GM12878 (cell line): ENCODE measurements at regions not wholly inside any gene's neighbourhood (a gene's known extent, or its start where the extent isn't known, plus 50 kb on each side); places are given as distances from the start of the nearest gene placed in this dataset.

Experiments
- ATAC-seq: fragments of 200-7000 bp; cut with Tn5 transposase; 3 replicates; pipeline ENCODE4 v1.9.1; 2020; ENCODE audit warnings: mild to moderate bottlenecking, moderate library complexity
- BruUV-seq: library from RNA; stranded (reverse); fragments of 400-500 nt; replicated peaks from 2 replicates; lab custom pipeline; 2021; lab: Mats Ljungman, UMichigan
- CTCF ChIA-PET: fragments of 300-600 bp; sonication (Branson Sonifier 250); formaldehyde crosslinking; extraction: SDS; loops from one replicate; lab custom pipeline; 2021; ENCODE audit warnings: inconsistent platforms; lab: Yijun Ruan, JAX
- POLR2A ChIA-PET: fragments of 350-600 bp; formaldehyde crosslinking; extraction: SDS; loops from one replicate; lab custom pipeline; 2021; ENCODE audit warnings: inconsistent platforms; lab: Charles Lee
- RAD21 ChIA-PET: fragments of 300-600 bp; sonication (Branson Sonifier 250); formaldehyde crosslinking; loops from one replicate; lab custom pipeline; 2023; ENCODE audit warnings: antibody characterized with exemption; ENCODE audit not compliant: unreplicated experiment; lab: Charles Lee
- SMC1A ChIA-PET: fragments of 300-600 bp; sonication (Branson Sonifier 250); formaldehyde crosslinking; loops from one replicate; lab custom pipeline; 2023; ENCODE audit not compliant: unreplicated experiment, uncharacterized antibody; lab: Charles Lee
- DNase-seq: peaks from one replicate; pipeline ENCODE4 v3.0.0-alpha.2; 2011; ENCODE audit warnings: low read depth, low spot score
- FAIRE-seq: peaks from 3 replicates; lab custom pipeline; 2011; peaks lifted over from hg19 to GRCh38; lab: Jason Lieb, UNC
- H2AFZ ChIP-seq: 2 replicates; pipeline ENCODE4 v1.6.0; 2011; ENCODE audit warnings: low read depth, low read length, control low read depth; ENCODE audit not compliant: control insufficient read depth
- H3K27ac ChIP-seq: 2 replicates; pipeline ENCODE4 v1.5.1; 2011; ENCODE audit warnings: control low read depth; ENCODE audit not compliant: control insufficient read depth, insufficient read depth
- H3K27me3 ChIP-seq, 2 experiments: replicated peaks in 1 of 2; 2 replicates each; pipeline versions ENCODE4 v1.6.0 to v1.6.1; 2011; ENCODE audit warnings: low read length in 1 of 2; ENCODE audit not compliant: control insufficient read depth in 2 of 2, insufficient read depth in 2 of 2
- H3K36me3 ChIP-seq, 2 experiments: 2 replicates each; pipeline ENCODE4 v1.5.1; 2011; ENCODE audit warnings: low read length in 1 of 2; ENCODE audit not compliant: control insufficient read depth in 2 of 2, insufficient read depth in 2 of 2
- H3K4me1 ChIP-seq: 2 replicates; pipeline ENCODE4 v1.6.1; 2011; ENCODE audit warnings: mild to moderate bottlenecking, low read length, moderate library complexity, mixed read lengths; ENCODE audit not compliant: control insufficient read depth, insufficient read depth
- H3K4me2 ChIP-seq: 2 replicates; pipeline ENCODE4 v1.6.0; 2011; ENCODE audit warnings: control low read depth; ENCODE audit not compliant: control insufficient read depth, insufficient read depth
- H3K4me3 ChIP-seq: fragments of 200-600 bp; sonication (generic); 2 replicates; pipeline ENCODE4 v1.5.1; 2016
- H3K79me2 ChIP-seq: 2 replicates; pipeline ENCODE4 v1.6.0; 2011; ENCODE audit warnings: low read length; ENCODE audit not compliant: control insufficient read depth, insufficient read depth
- H3K9ac ChIP-seq: 2 replicates; pipeline ENCODE4 v1.8.0; 2011; ENCODE audit warnings: low read length, control low read depth, mixed read lengths; ENCODE audit not compliant: control insufficient read depth, insufficient read depth
- H3K9me3 ChIP-seq: replicated peaks from 3 replicates; pipeline ENCODE4 v1.5.1; 2011; ENCODE audit warnings: mild to moderate bottlenecking, low read length; ENCODE audit not compliant: control insufficient read depth, insufficient read depth
- H4K20me1 ChIP-seq: 2 replicates; pipeline ENCODE4 v1.6.0; 2011; ENCODE audit not compliant: control insufficient read depth, insufficient read depth
- ASH2L ChIP-seq: fragments of 300-600, 200-600 bp; sonication (generic); IDR thresholded peaks from 2 replicates; pipeline ENCODE4 v1.6.1; 2017; ENCODE audit warnings: low read depth, mild to moderate bottlenecking, borderline replicate concordance
- CEBPB ChIP-seq, 2 experiments: fragments of 150-350 bp in 1 of 2; IDR thresholded peaks; 2 replicates each; pipeline ENCODE4 v1.6.1; 2012 to 2014; ENCODE audit warnings: low read depth in 2 of 2, low read length in 2 of 2, borderline replicate concordance in 1 of 2, inconsistent platforms in 1 of 2
- EED ChIP-seq: sonication (generic); IDR thresholded peaks from 2 replicates; pipeline ENCODE4 v1.6.1; 2016; ENCODE audit warnings: antibody characterized with exemption, low read depth
- ESRRA ChIP-seq: IDR thresholded peaks from 2 replicates; pipeline ENCODE4 v1.6.1; 2012; ENCODE audit warnings: mild to moderate bottlenecking, low read length, improper control_type of control experiment
- FOS ChIP-seq: IDR thresholded peaks from 3 replicates; pipeline ENCODE4 v1.6.1; 2011; ENCODE audit warnings: borderline replicate concordance; ENCODE audit not compliant: insufficient read length; ENCODE audit errors: extremely low read depth
- GATAD2B ChIP-seq: fragments of 450-650 bp; conservative IDR thresholded peaks from 2 replicates; pipeline ENCODE4 v1.6.1; 2017; ENCODE audit warnings: low read depth, mild to moderate bottlenecking, moderate library complexity
- IKZF1 ChIP-seq: fragments of 450-650 bp; conservative IDR thresholded peaks from 2 replicates; pipeline ENCODE4 v1.6.1; 2017; ENCODE audit warnings: antibody characterized with exemption, mild to moderate bottlenecking
- KAT2A ChIP-seq: conservative IDR thresholded peaks from 2 replicates; pipeline ENCODE4 v1.6.1; 2011; ENCODE audit warnings: low read depth, low read length; ENCODE audit not compliant: control insufficient read depth
- LARP7 ChIP-seq: fragments of 450-650 bp; IDR thresholded peaks from 2 replicates; pipeline ENCODE4 v1.6.1; 2017; ENCODE audit warnings: mild to moderate bottlenecking
- NFIC ChIP-seq: IDR thresholded peaks from 2 replicates; pipeline ENCODE4 v1.6.1; 2012; ENCODE audit warnings: low read depth, mild to moderate bottlenecking, inconsistent platforms, low read length, moderate library complexity
- PAX5 ChIP-seq: IDR thresholded peaks from 2 replicates; pipeline ENCODE4 v1.6.1; 2011; ENCODE audit warnings: low read depth, low read length, borderline replicate concordance
- STAT3 ChIP-seq: IDR thresholded peaks from 2 replicates; pipeline ENCODE4 v1.6.1; 2011; ENCODE audit warnings: low read depth, low read length, improper control_type of control experiment
- TCF7 ChIP-seq: IDR thresholded peaks from 2 replicates; pipeline ENCODE4 v1.6.1; 2014; ENCODE audit warnings: antibody characterized with exemption, borderline replicate concordance
- WGBS: methylation state at CpG from one replicate; pipeline ENCODE4 v1.1.6; 2016; ENCODE audit warnings: low lambda C conversion rate; ENCODE audit not compliant: insufficient replicate concordance, insufficient coverage; ENCODE audit errors: missing lambda C conversion rate; 5-methylcytosine and 5-hydroxymethylcytosine counted together
- in situ Hi-C: fragments of 300-500 bp; cut with MboI; formaldehyde crosslinking; loops from 9 replicates; pipeline ENCODE4 v1.14.3; 2018; ENCODE audit warnings: mixed read lengths
- intact Hi-C: fragments of 100-400 bp; cut with micrococcal nuclease; formaldehyde crosslinking; loops from one replicate; pipeline ENCODE4 v1.14.2; 2022; ENCODE audit not compliant: unreplicated experiment
- TF ChIP-seq, protein P1 (sequence below): IDR thresholded peaks from 2 replicates; pipeline ENCODE4 v1.6.1; 2011; ENCODE audit warnings: borderline replicate concordance, low read depth, mild to moderate bottlenecking, moderate library complexity, mixed read lengths, low read length; ENCODE audit not compliant: insufficient read depth; ENCODE audit errors: extremely low read length
- TF ChIP-seq, protein P2 (sequence below), 3 experiments: IDR thresholded peaks in 2 of 3; conservative IDR thresholded peaks in 1 of 3; 2 replicates each; pipeline ENCODE4 v1.5.1; 2011; ENCODE audit warnings: low read depth in 3 of 3, low read length in 3 of 3, mild to moderate bottlenecking in 3 of 3, control low read depth in 2 of 3, moderate library complexity in 2 of 3, inconsistent platforms in 1 of 3, mixed read lengths in 1 of 3; ENCODE audit not compliant: control insufficient read depth in 2 of 3, insufficient read depth in 1 of 3; ENCODE audit errors: extremely low read depth in 1 of 3
- TF ChIP-seq, protein P3 (sequence below): fragments of 450-650 bp; IDR thresholded peaks from 2 replicates; pipeline ENCODE4 v1.6.1; 2017; ENCODE audit warnings: mild to moderate bottlenecking, moderate library complexity

DNA sequence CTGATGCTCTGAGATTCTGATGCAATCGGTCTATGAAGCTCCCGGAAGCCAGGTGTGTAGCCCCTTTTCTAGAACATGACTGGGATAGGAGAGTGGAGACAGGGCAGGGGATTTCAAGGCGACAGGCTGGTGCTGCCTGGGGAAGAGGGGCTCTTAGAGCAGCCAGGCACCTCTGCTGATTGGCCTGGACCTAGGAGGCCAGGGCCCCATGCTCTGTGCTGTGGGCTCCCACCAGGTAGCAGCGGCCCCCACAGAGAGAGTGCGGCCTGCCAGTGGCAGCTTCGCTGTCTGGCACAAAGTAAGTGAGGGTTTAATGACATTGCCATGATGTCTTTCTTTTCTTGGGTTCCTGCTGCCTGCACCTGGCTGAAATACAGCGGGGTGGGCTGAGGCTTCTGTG lies 99.4 kb upstream of the PODXL start (continued):
- TF ChIP-seq CEBPB (IDR thresholded peaks at IDR 0.05; ENCODE audit: borderline replicate concordance in 1 of 2, low read depth in 2 of 2, low read length in 2 of 2) (no peak), STAT3 (no peak), PAX5 (no peak), LARP7 (no peak)
- TF ChIP-seq, protein P1, sequence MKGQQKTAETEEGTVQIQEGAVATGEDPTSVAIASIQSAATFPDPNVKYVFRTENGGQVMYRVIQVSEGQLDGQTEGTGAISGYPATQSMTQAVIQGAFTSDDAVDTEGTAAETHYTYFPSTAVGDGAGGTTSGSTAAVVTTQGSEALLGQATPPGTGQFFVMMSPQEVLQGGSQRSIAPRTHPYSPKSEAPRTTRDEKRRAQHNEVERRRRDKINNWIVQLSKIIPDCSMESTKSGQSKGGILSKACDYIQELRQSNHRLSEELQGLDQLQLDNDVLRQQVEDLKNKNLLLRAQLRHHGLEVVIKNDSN, result no peak

DNA sequence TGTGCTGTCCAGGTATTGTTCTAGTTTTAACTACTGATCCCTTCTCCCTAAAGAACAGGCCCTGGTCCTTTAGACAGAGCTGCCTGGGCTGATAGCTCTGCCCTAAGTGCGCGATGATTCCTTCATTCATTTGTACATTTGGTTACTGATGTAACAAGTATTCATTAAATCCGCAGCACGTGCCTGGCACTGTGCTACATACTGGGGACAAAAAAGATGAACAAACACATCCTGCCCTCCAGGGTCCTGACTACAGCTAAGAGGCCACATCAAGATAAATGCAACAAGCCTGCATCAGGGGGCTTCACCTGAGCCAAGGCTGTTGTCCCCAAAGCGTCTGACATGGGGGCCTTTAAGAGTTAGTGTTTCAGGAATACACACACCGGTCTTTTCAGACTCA lies 99.0 kb upstream of the PODXL start:
- Histone ChIP-seq H3K4me3 (no peak overlapping the region), H2AFZ (no peak overlapping the region), H3K79me2 (no peaks in the 10 kb centered on the region), H3K4me2 (no peak overlapping the region), H3K9ac (no peak overlapping the region), H3K36me3 (no peaks in the 10 kb centered on the region), H4K20me1 (no peaks in the 10 kb centered on the region), H3K9me3 (no peaks in the 10 kb centered on the region), H3K4me1 (no peaks in the 10 kb centered on the region), H3K27me3 (no peaks in the 10 kb centered on the region), H3K27ac (no peak overlapping the region)
- RAD21 ChIA-PET, result no interaction called here
- SMC1A ChIA-PET, result interaction anchor here (1.1 to 1.9 kb wide), 3 partner anchors 13 to 109 kb away, joined by 3 to 5 read pairs (median 3); no protein-coding TSS in a partner anchor
- WGBS, result 83% methylated on average over 6 of the region's 6 CpGs
- no TSS peak for BruUV-seq
- no peak for ATAC-seq
- in situ Hi-C loops (loop anchor here (5.0 kb wide), 1 partner anchor 143 kb away; no protein-coding TSS in a partner anchor), intact Hi-C loops (loop anchor here (10.0 kb wide), 1 partner anchor 111 kb away; no protein-coding TSS in a partner anchor)
- no peak for FAIRE-seq
- CTCF ChIA-PET, result interaction anchor here (0.6 to 3.8 kb wide), 8 partner anchors 11 to 756 kb away, joined by 3 to 22 read pairs (median 6); no protein-coding TSS in a partner anchor
- DNase-seq, result no peak
- POLR2A ChIA-PET, result no interaction called here
- TF ChIP-seq, protein P2, sequence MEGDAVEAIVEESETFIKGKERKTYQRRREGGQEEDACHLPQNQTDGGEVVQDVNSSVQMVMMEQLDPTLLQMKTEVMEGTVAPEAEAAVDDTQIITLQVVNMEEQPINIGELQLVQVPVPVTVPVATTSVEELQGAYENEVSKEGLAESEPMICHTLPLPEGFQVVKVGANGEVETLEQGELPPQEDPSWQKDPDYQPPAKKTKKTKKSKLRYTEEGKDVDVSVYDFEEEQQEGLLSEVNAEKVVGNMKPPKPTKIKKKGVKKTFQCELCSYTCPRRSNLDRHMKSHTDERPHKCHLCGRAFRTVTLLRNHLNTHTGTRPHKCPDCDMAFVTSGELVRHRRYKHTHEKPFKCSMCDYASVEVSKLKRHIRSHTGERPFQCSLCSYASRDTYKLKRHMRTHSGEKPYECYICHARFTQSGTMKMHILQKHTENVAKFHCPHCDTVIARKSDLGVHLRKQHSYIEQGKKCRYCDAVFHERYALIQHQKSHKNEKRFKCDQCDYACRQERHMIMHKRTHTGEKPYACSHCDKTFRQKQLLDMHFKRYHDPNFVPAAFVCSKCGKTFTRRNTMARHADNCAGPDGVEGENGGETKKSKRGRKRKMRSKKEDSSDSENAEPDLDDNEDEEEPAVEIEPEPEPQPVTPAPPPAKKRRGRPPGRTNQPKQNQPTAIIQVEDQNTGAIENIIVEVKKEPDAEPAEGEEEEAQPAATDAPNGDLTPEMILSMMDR (IDR thresholded peaks at IDR 0.05 in 2 of 3, conservative IDR thresholded peaks at IDR 0.05 in 1 of 3; ENCODE audit: control insufficient read depth in 2 of 3, extremely low read depth in 1 of 3, insufficient read depth in 1 of 3, low read depth in 3 of 3, low read length in 3 of 3), result no peak
- TF ChIP-seq GATAD2B (no peak), NFIC (no peak), ASH2L (no peak), IKZF1 (no peak), ESRRA (no peak), FOS (no peak), EED (no peak), TCF7 (no peak), KAT2A (no peak)
- TF ChIP-seq, protein P3, sequence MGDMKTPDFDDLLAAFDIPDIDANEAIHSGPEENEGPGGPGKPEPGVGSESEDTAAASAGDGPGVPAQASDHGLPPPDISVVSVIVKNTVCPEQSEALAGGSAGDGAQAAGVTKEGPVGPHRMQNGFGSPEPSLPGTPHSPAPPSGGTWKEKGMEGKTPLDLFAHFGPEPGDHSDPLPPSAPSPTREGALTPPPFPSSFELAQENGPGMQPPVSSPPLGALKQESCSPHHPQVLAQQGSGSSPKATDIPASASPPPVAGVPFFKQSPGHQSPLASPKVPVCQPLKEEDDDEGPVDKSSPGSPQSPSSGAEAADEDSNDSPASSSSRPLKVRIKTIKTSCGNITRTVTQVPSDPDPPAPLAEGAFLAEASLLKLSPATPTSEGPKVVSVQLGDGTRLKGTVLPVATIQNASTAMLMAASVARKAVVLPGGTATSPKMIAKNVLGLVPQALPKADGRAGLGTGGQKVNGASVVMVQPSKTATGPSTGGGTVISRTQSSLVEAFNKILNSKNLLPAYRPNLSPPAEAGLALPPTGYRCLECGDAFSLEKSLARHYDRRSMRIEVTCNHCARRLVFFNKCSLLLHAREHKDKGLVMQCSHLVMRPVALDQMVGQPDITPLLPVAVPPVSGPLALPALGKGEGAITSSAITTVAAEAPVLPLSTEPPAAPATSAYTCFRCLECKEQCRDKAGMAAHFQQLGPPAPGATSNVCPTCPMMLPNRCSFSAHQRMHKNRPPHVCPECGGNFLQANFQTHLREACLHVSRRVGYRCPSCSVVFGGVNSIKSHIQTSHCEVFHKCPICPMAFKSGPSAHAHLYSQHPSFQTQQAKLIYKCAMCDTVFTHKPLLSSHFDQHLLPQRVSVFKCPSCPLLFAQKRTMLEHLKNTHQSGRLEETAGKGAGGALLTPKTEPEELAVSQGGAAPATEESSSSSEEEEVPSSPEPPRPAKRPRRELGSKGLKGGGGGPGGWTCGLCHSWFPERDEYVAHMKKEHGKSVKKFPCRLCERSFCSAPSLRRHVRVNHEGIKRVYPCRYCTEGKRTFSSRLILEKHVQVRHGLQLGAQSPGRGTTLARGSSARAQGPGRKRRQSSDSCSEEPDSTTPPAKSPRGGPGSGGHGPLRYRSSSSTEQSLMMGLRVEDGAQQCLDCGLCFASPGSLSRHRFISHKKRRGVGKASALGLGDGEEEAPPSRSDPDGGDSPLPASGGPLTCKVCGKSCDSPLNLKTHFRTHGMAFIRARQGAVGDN, result no peak
